Dedifferentiated amniotic fluid mesenchymal stem cell (primary cell): ENCODE measurements at regions not wholly inside any gene's neighbourhood (a gene's known extent, or its start where the extent isn't known, plus 50 kb on each side); places are given as distances from the start of the nearest gene placed in this dataset.

ENCODE experiments used
- DNase-seq: peaks from one replicate; pipeline ENCODE4 v3.0.0-alpha.2; 2016; ENCODE audit errors: extremely low spot score

GRCh38 chr10:83037653-83038052, 1101.7 kb upstream of the GHITM start:
- no peak for DNase-seq

- no peak for DNase-seq
These were observed 1100.7 kb upstream of the GHITM start for GRCh38 chr10:83038631-83039030.

GRCh38 chr10:83045731-83046130, 1093.6 kb upstream of the GHITM start:
- no peak for DNase-seq

- no peak for DNase-seq
These were observed 1088.5 kb upstream of the GHITM start for GRCh38 chr10:83050815-83051214.

- no peak for DNase-seq
These were observed 1076.4 kb upstream of the GHITM start for GRCh38 chr10:83062871-83063270.

- no peak for DNase-seq
These were observed 1065.8 kb upstream of the GHITM start for GRCh38 chr10:83073472-83073871.

- DNase-seq = no peak
These were observed 1064.1 kb upstream of the GHITM start for GRCh38 chr10:83075016-83075814.

GRCh38 chr10:83075815-83076355, 1063.4 kb upstream of the GHITM start:
- no peak for DNase-seq

GRCh38 chr10:83076443-83076842, 1062.9 kb upstream of the GHITM start:
- no peak for DNase-seq

- DNase-seq = no peak
These were observed 1061.1 kb upstream of the GHITM start for GRCh38 chr10:83078160-83078559.

- no peak for DNase-seq
These were observed 1060.7 kb upstream of the GHITM start for GRCh38 chr10:83078645-83079044.

GRCh38 chr10:83083831-83084230, 1055.5 kb upstream of the GHITM start:
- no peak for DNase-seq

GRCh38 chr10:83089335-83089734, 1050.0 kb upstream of the GHITM start:
- no peak for DNase-seq

- DNase-seq = no peak
These were observed 1034.7 kb upstream of the GHITM start for GRCh38 chr10:83104616-83105015.

GRCh38 chr10:83108565-83109333, 1030.6 kb upstream of the GHITM start:
- no peak for DNase-seq

GRCh38 chr10:83119346-83119745, 1020.0 kb upstream of the GHITM start:
- no peak for DNase-seq

GRCh38 chr10:83122336-83122735, 1017.0 kb upstream of the GHITM start:
- DNase-seq = no peak

GRCh38 chr10:83127942-83128575, 1011.2 kb upstream of the GHITM start:
- DNase-seq = no peak

GRCh38 chr10:83140811-83141210, 998.5 kb upstream of the GHITM start:
- DNase-seq = no peak

- DNase-seq = no peak
These were observed 997.2 kb upstream of the GHITM start for GRCh38 chr10:83142074-83142563.

- DNase-seq = no peak
These were observed 994.8 kb upstream of the GHITM start for GRCh38 chr10:83144461-83144860.

- DNase-seq = no peak
These were observed 985.6 kb upstream of the GHITM start for GRCh38 chr10:83153714-83154113.
